ENCODE measurements at regions not wholly inside any gene's neighbourhood (a gene's known extent, or its start where the extent isn't known, plus 50 kb on each side); places are given as distances from the start of the nearest gene placed in this dataset.
"Not testable (repeated sequence)": the region's sequence is repeated elsewhere in the genome, so short reads cannot be mapped to it uniquely, and the experiment has no call there.

GRCh38 chr11:122198291-122198983 is 82.4 kb upstream of the BLID start:
- TF ChIP-seq, protein P1, sequence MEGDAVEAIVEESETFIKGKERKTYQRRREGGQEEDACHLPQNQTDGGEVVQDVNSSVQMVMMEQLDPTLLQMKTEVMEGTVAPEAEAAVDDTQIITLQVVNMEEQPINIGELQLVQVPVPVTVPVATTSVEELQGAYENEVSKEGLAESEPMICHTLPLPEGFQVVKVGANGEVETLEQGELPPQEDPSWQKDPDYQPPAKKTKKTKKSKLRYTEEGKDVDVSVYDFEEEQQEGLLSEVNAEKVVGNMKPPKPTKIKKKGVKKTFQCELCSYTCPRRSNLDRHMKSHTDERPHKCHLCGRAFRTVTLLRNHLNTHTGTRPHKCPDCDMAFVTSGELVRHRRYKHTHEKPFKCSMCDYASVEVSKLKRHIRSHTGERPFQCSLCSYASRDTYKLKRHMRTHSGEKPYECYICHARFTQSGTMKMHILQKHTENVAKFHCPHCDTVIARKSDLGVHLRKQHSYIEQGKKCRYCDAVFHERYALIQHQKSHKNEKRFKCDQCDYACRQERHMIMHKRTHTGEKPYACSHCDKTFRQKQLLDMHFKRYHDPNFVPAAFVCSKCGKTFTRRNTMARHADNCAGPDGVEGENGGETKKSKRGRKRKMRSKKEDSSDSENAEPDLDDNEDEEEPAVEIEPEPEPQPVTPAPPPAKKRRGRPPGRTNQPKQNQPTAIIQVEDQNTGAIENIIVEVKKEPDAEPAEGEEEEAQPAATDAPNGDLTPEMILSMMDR (IDR thresholded peaks at IDR 0.05), result no peak
- Histone ChIP-seq H3K27me3 (no peaks in the 10 kb centered on the region), H3K27ac (no peak overlapping the region), H3K9me3 (no peaks in the 10 kb centered on the region), H3K4me1 (peaks cover 0 to 10% (median 5%) of the 10 kb centered on the region in 3 donors), H3K36me3 (no peaks in the 10 kb centered on the region), H3K4me3 (no peak overlapping the region)
- DNase-seq, result no peak
- intact Hi-C loops (cut with DNase I), result no loop called here
- no peak for FAIRE-seq
- no peak for ATAC-seq
- 85 to 91% methylated on average over 7 of the region's 7 CpGs for WGBS, 2 donors

DNA sequence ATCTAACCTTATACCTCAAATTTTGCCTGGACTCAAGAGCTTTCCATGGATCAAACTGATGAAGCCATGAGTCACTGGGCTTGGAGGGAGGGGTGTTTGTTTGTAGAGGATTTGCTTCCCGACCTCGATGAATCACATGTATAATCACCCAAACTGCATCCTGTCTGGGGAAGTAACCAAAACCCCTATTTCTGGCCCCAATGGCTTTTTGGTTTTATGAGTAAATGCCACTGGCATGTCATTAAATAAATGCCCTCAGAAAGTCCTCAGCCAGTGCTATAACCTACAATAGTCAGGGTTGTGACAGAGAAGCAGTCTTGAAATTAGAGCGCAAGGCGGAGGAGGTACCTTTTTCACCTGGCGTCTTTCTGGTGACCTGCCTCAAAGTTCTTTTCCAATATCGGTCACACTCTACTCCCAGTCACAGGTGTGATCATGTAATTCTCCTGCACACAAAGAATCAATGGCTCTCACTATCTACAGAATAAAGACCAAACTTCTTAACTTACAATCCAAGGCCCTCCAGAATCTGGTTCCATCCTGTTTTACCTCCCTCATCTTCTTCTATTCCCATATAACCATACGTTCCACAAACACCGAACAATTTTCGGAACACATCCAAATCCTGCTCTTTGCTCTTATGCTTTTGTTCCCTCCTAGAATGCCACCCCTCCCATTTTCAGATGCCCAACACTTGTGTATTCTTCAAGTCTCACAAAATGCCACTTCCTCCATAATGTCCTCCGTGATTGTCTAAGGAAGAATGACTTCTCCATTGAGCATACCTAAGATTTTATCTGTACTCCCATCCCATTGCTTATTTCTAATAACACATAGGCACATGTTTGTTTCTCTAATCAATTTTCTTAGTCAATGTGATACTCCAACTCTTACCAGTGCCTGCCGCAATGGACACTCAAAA is 81.3 kb upstream of the BLID start:
- DNase-seq (no peak), FAIRE-seq (no peak), ATAC-seq (peak in 1 of 4 donors; percentile 48)
- Histone ChIP-seq H3K27me3 (no peaks in the 10 kb centered on the region), H3K4me1 (peaks cover 0 to 4% (median 1%) of the 10 kb centered on the region in 3 donors), H3K27ac (no peak overlapping the region), H3K9me3 (no peaks in the 10 kb centered on the region), H3K36me3 (no peaks in the 10 kb centered on the region), H3K4me3 (no peak overlapping the region)
- 80 to 84% methylated on average over 11 of the region's 11 CpGs for WGBS, 2 donors
- intact Hi-C loops (cut with DNase I), result no loop called here
- TF ChIP-seq, protein P1 (IDR thresholded peaks at IDR 0.05), result no peak

GRCh38 chr11:122195790-122196189 is 79.8 kb upstream of the BLID start:
- 92 to 93% methylated on average over 3 of the region's 3 CpGs for WGBS, 2 donors
- Histone ChIP-seq H3K36me3 (no peaks in the 10 kb centered on the region), H3K4me3 (no peak overlapping the region), H3K4me1 (no peaks in the 10 kb centered on the region), H3K9me3 (no peaks in the 10 kb centered on the region), H3K27me3 (no peaks in the 10 kb centered on the region), H3K27ac (no peak overlapping the region)
- FAIRE-seq (no peak), ATAC-seq (no peak), DNase-seq (no peak)
- intact Hi-C loops (cut with DNase I), result no loop called here
- TF ChIP-seq, protein P1 (IDR thresholded peaks at IDR 0.05), result no peak

GRCh38 chr11:122193881-122194480 is 78.0 kb upstream of the BLID start:
- H3K4me1 ChIP-seq; H3K27ac ChIP-seq; H3K36me3 ChIP-seq; intact Hi-C loops (cut with DNase I); DNase-seq; FAIRE-seq; H3K4me3 ChIP-seq; H3K9me3 ChIP-seq; H3K27me3 ChIP-seq; ATAC-seq: not testable (repeated sequence)
- 84 to 87% methylated on average over 5 of the region's 5 CpGs for WGBS, 2 donors

GRCh38 chr11:122193457-122193856 is 77.4 kb upstream of the BLID start:
- intact Hi-C loops (cut with DNase I), result no loop called here
- DNase-seq, result no peak
- Histone ChIP-seq H3K36me3 (no peaks in the 10 kb centered on the region), H3K9me3 (no peaks in the 10 kb centered on the region), H3K27ac (no peak overlapping the region), H3K4me1 (no peaks in the 10 kb centered on the region), H3K27me3 (no peaks in the 10 kb centered on the region), H3K4me3 (no peak overlapping the region)
- TF ChIP-seq, protein P1 (IDR thresholded peaks at IDR 0.05), result no peak
- ATAC-seq, result no peak
- WGBS, 2 donors, result 71 to 78% methylated on average over 1 of the region's 1 CpG
- FAIRE-seq, result no peak
